ENCODE measurements at regions not wholly inside any gene's neighbourhood (a gene's known extent, or its start where the extent isn't known, plus 50 kb on each side); places are given as distances from the start of the nearest gene placed in this dataset.

- Histone ChIP-seq H3K4me1 (ENCODE audit: control insufficient read depth in 2 of 2, insufficient read depth in 2 of 2, low read length in 2 of 2) (peaks cover 0 to 6% of the 10 kb centered on the region in 2 donors), H3K27ac (ENCODE audit: low read depth in 2 of 2, low read length in 2 of 2) (no peak overlapping the region), H3K36me3 (ENCODE audit: control insufficient read depth in 2 of 2, insufficient read depth in 2 of 2, low read length in 2 of 2) (no peaks in the 10 kb centered on the region), H3K9me3 (ENCODE audit: control insufficient read depth in 2 of 2, low read length in 2 of 2) (no peaks in the 10 kb centered on the region), H3K4me3 (ENCODE audit: low read length in 2 of 2) (no peak overlapping the region), H3K27me3 (ENCODE audit: control insufficient read depth in 2 of 2, insufficient read depth in 2 of 2, low read length in 2 of 2) (no peaks in the 10 kb centered on the region), H3K9ac (ENCODE audit: low read depth in 1 of 2, low read length in 2 of 2) (no peak overlapping the region)
Measured at GRCh38 chr20:11200423-11200822, 526.6 kb upstream of the JAG1 start.

- Histone ChIP-seq H3K36me3 (ENCODE audit: control insufficient read depth in 2 of 2, insufficient read depth in 2 of 2, low read length in 2 of 2) (no peaks in the 10 kb centered on the region), H3K27ac (ENCODE audit: low read depth in 2 of 2, low read length in 2 of 2) (no peak overlapping the region), H3K4me1 (ENCODE audit: control insufficient read depth in 2 of 2, insufficient read depth in 2 of 2, low read length in 2 of 2) (no peaks in the 10 kb centered on the region)
Measured at GRCh38 chr20:11204926-11205768, 531.3 kb upstream of the JAG1 start.

GRCh38 chr20:11205769-11206362 is 532.1 kb upstream of the JAG1 start:
- H3K4me3 ChIP-seq (ENCODE audit: low read length in 2 of 2) = no peak overlapping the region
- H3K36me3 ChIP-seq (ENCODE audit: control insufficient read depth in 2 of 2, insufficient read depth in 2 of 2, low read length in 2 of 2) = no peaks in the 10 kb centered on the region
- no peaks in the 10 kb centered on the region for H3K27me3 ChIP-seq (ENCODE audit: control insufficient read depth in 2 of 2, insufficient read depth in 2 of 2, low read length in 2 of 2)
- no peak overlapping the region for H3K9ac ChIP-seq (ENCODE audit: low read depth in 1 of 2, low read length in 2 of 2)
- H3K27ac ChIP-seq (ENCODE audit: low read depth in 2 of 2, low read length in 2 of 2) = no peak overlapping the region
- no peaks in the 10 kb centered on the region for H3K9me3 ChIP-seq (ENCODE audit: control insufficient read depth in 2 of 2, low read length in 2 of 2)
- no peaks in the 10 kb centered on the region for H3K4me1 ChIP-seq (ENCODE audit: control insufficient read depth in 2 of 2, insufficient read depth in 2 of 2, low read length in 2 of 2)

More at GRCh38 chr20:11204926-11205768, 531.3 kb upstream of the JAG1 start:
- H3K4me3 ChIP-seq (ENCODE audit: low read length in 2 of 2) = no peak overlapping the region
- H3K9ac ChIP-seq (ENCODE audit: low read depth in 1 of 2, low read length in 2 of 2) = no peak overlapping the region
- H3K9me3 ChIP-seq (ENCODE audit: control insufficient read depth in 2 of 2, low read length in 2 of 2) = no peaks in the 10 kb centered on the region
- H3K27me3 ChIP-seq (ENCODE audit: control insufficient read depth in 2 of 2, insufficient read depth in 2 of 2, low read length in 2 of 2) = no peaks in the 10 kb centered on the region

- Histone ChIP-seq H3K27me3 (ENCODE audit: control insufficient read depth in 2 of 2, insufficient read depth in 2 of 2, low read length in 2 of 2) (no peaks in the 10 kb centered on the region), H3K4me3 (ENCODE audit: low read length in 2 of 2) (no peak overlapping the region), H3K36me3 (ENCODE audit: control insufficient read depth in 2 of 2, insufficient read depth in 2 of 2, low read length in 2 of 2) (no peaks in the 10 kb centered on the region), H3K9me3 (ENCODE audit: control insufficient read depth in 2 of 2, low read length in 2 of 2) (no peaks in the 10 kb centered on the region), H3K27ac (ENCODE audit: low read depth in 2 of 2, low read length in 2 of 2) (no peak overlapping the region), H3K9ac (ENCODE audit: low read depth in 1 of 2, low read length in 2 of 2) (no peak overlapping the region), H3K4me1 (ENCODE audit: control insufficient read depth in 2 of 2, insufficient read depth in 2 of 2, low read length in 2 of 2) (no peaks in the 10 kb centered on the region)
Measured at GRCh38 chr20:11207749-11208502, 534.1 kb upstream of the JAG1 start.

- no peak overlapping the region for H3K9ac ChIP-seq (ENCODE audit: low read depth in 1 of 2, low read length in 2 of 2)
- H3K27me3 ChIP-seq (ENCODE audit: control insufficient read depth in 2 of 2, insufficient read depth in 2 of 2, low read length in 2 of 2) = no peaks in the 10 kb centered on the region
- no peaks in the 10 kb centered on the region for H3K36me3 ChIP-seq (ENCODE audit: control insufficient read depth in 2 of 2, insufficient read depth in 2 of 2, low read length in 2 of 2)
- no peak overlapping the region for H3K4me3 ChIP-seq (ENCODE audit: low read length in 2 of 2)
- H3K9me3 ChIP-seq (ENCODE audit: control insufficient read depth in 2 of 2, low read length in 2 of 2) = no peaks in the 10 kb centered on the region
- no peaks in the 10 kb centered on the region for H3K4me1 ChIP-seq (ENCODE audit: control insufficient read depth in 2 of 2, insufficient read depth in 2 of 2, low read length in 2 of 2)
- H3K27ac ChIP-seq (ENCODE audit: low read depth in 2 of 2, low read length in 2 of 2) = no peak overlapping the region
Measured at GRCh38 chr20:11210611-11211010, 536.8 kb upstream of the JAG1 start.

- H3K4me3 ChIP-seq (ENCODE audit: low read length in 2 of 2) = no peak overlapping the region
Measured at GRCh38 chr20:11212272-11212671, 538.5 kb upstream of the JAG1 start.

GRCh38 chr20:11212902-11213301 is 539.1 kb upstream of the JAG1 start:
- H3K4me3 ChIP-seq (ENCODE audit: low read length in 2 of 2) = no peak overlapping the region
- no peaks in the 10 kb centered on the region for H3K27me3 ChIP-seq (ENCODE audit: control insufficient read depth in 2 of 2, insufficient read depth in 2 of 2, low read length in 2 of 2)
- H3K36me3 ChIP-seq (ENCODE audit: control insufficient read depth in 2 of 2, insufficient read depth in 2 of 2, low read length in 2 of 2) = no peaks in the 10 kb centered on the region
- no peak overlapping the region for H3K9ac ChIP-seq (ENCODE audit: low read depth in 1 of 2, low read length in 2 of 2)
- no peak overlapping the region for H3K27ac ChIP-seq (ENCODE audit: low read depth in 2 of 2, low read length in 2 of 2)
- peaks cover 10 to 15% of the 10 kb centered on the region in 2 donors for H3K4me1 ChIP-seq (ENCODE audit: control insufficient read depth in 2 of 2, insufficient read depth in 2 of 2, low read length in 2 of 2)
- H3K9me3 ChIP-seq (ENCODE audit: control insufficient read depth in 2 of 2, low read length in 2 of 2) = no peaks in the 10 kb centered on the region

More at GRCh38 chr20:11212272-11212671, 538.5 kb upstream of the JAG1 start:
- Histone ChIP-seq H3K9me3 (ENCODE audit: control insufficient read depth in 2 of 2, low read length in 2 of 2) (no peaks in the 10 kb centered on the region), H3K4me1 (ENCODE audit: control insufficient read depth in 2 of 2, insufficient read depth in 2 of 2, low read length in 2 of 2) (peaks cover 4 to 10% of the 10 kb centered on the region in 2 donors), H3K36me3 (ENCODE audit: control insufficient read depth in 2 of 2, insufficient read depth in 2 of 2, low read length in 2 of 2) (no peaks in the 10 kb centered on the region), H3K27ac (ENCODE audit: low read depth in 2 of 2, low read length in 2 of 2) (no peak overlapping the region), H3K27me3 (ENCODE audit: control insufficient read depth in 2 of 2, insufficient read depth in 2 of 2, low read length in 2 of 2) (no peaks in the 10 kb centered on the region), H3K9ac (ENCODE audit: low read depth in 1 of 2, low read length in 2 of 2) (no peak overlapping the region)

- H3K9ac ChIP-seq (ENCODE audit: low read depth in 1 of 2, low read length in 2 of 2) = no peak overlapping the region
- H3K4me3 ChIP-seq (ENCODE audit: low read length in 2 of 2) = no peak overlapping the region
- no peaks in the 10 kb centered on the region for H3K27me3 ChIP-seq (ENCODE audit: control insufficient read depth in 2 of 2, insufficient read depth in 2 of 2, low read length in 2 of 2)
- no peaks in the 10 kb centered on the region for H3K9me3 ChIP-seq (ENCODE audit: control insufficient read depth in 2 of 2, low read length in 2 of 2)
- no peaks in the 10 kb centered on the region for H3K36me3 ChIP-seq (ENCODE audit: control insufficient read depth in 2 of 2, insufficient read depth in 2 of 2, low read length in 2 of 2)
- H3K27ac ChIP-seq (ENCODE audit: low read depth in 2 of 2, low read length in 2 of 2) = no peak overlapping the region
- H3K4me1 ChIP-seq (ENCODE audit: control insufficient read depth in 2 of 2, insufficient read depth in 2 of 2, low read length in 2 of 2) = peaks cover 10 to 22% of the 10 kb centered on the region in 2 donors
Measured at GRCh38 chr20:11214256-11214840, 540.5 kb upstream of the JAG1 start.

GRCh38 chr20:11216451-11217314 is 542.9 kb upstream of the JAG1 start:
- Histone ChIP-seq H3K27me3 (ENCODE audit: control insufficient read depth in 2 of 2, insufficient read depth in 2 of 2, low read length in 2 of 2) (no peaks in the 10 kb centered on the region), H3K36me3 (ENCODE audit: control insufficient read depth in 2 of 2, insufficient read depth in 2 of 2, low read length in 2 of 2) (no peaks in the 10 kb centered on the region), H3K4me1 (ENCODE audit: control insufficient read depth in 2 of 2, insufficient read depth in 2 of 2, low read length in 2 of 2) (peaks cover 10 to 22% of the 10 kb centered on the region in 2 donors), H3K4me3 (ENCODE audit: low read length in 2 of 2) (no peak overlapping the region), H3K9me3 (ENCODE audit: control insufficient read depth in 2 of 2, low read length in 2 of 2) (no peaks in the 10 kb centered on the region), H3K27ac (ENCODE audit: low read depth in 2 of 2, low read length in 2 of 2) (no peak overlapping the region), H3K9ac (ENCODE audit: low read depth in 1 of 2, low read length in 2 of 2) (no peak overlapping the region)
